ENCODE measurements at regions not wholly inside any gene's neighbourhood (a gene's known extent, or its start where the extent isn't known, plus 50 kb on each side); places are given as distances from the start of the nearest gene placed in this dataset.

DNA sequence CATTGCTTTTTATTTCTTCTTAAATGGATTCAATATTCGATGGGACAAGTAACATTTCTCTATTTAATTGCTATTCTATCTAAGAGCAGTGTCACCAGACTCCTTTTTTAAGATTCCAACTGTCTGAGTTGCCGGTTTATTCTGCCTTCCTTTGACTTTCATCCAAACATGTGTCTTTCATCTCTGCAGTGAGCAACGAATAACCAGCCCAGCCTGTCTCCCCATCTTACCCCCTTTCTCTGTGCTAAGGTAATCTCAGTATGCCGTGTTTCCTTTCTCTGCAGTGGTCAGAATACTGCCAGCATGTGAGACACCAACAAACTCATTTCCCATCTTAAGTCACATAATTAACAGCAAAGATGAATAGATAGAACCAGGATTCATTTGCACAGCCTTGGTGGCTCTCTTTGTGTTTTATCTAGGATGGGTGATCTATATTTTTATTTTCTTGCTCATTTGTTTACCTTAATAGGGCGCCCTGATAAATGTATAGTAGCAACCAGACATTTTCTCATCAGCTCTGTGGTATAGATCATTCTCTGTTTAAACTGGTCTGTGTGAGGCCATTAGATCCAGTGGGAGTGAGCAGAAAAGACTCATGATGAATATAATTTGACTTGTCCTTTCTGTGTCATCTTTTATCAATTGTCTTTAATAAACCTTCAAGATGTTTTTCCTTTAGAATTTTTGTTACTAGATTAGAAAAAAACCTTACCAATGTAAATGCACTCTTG lies 394.8 kb upstream of the IGFBP7 start:
- Histone ChIP-seq H3K36me3 (ENCODE audit: control insufficient read depth, low read length) (no peaks in the 10 kb centered on the region), H4K20me1 (ENCODE audit: control insufficient read depth, insufficient read depth, low read depth, low read length) (no peaks in the 10 kb centered on the region), H3K4me3 (ENCODE audit: low read length) (no peak overlapping the region), H3K4me2 (ENCODE audit: low read length) (no peak overlapping the region), H3K27ac (ENCODE audit: low read depth, low read length) (no peak overlapping the region), H3K27me3 (ENCODE audit: control insufficient read depth, low read length) (no peaks in the 10 kb centered on the region), H3K9me3 (ENCODE audit: control insufficient read depth, insufficient read depth, low read length) (no peaks in the 10 kb centered on the region), H3F3A (ENCODE audit: control insufficient read depth, insufficient read depth) (no peaks in the 10 kb centered on the region), H3K79me2 (ENCODE audit: control insufficient read depth, low read length) (no peaks in the 10 kb centered on the region), H3K9me2 (replicated peaks; ENCODE audit: control insufficient read depth, low read length) (no peaks in the 10 kb centered on the region), H3K4me1 (ENCODE audit: control insufficient read depth, low read length) (no peaks in the 10 kb centered on the region)
- TF ChIP-seq EZH2phosphoT487 (IDR thresholded peaks at IDR 0.05; ENCODE audit: borderline replicate concordance, low read length), result no peak
- TF ChIP-seq, protein P1, sequence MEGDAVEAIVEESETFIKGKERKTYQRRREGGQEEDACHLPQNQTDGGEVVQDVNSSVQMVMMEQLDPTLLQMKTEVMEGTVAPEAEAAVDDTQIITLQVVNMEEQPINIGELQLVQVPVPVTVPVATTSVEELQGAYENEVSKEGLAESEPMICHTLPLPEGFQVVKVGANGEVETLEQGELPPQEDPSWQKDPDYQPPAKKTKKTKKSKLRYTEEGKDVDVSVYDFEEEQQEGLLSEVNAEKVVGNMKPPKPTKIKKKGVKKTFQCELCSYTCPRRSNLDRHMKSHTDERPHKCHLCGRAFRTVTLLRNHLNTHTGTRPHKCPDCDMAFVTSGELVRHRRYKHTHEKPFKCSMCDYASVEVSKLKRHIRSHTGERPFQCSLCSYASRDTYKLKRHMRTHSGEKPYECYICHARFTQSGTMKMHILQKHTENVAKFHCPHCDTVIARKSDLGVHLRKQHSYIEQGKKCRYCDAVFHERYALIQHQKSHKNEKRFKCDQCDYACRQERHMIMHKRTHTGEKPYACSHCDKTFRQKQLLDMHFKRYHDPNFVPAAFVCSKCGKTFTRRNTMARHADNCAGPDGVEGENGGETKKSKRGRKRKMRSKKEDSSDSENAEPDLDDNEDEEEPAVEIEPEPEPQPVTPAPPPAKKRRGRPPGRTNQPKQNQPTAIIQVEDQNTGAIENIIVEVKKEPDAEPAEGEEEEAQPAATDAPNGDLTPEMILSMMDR (IDR thresholded peaks at IDR 0.05; ENCODE audit: low read depth, low read length, poor library complexity, severe bottlenecking), result no peak

DNA sequence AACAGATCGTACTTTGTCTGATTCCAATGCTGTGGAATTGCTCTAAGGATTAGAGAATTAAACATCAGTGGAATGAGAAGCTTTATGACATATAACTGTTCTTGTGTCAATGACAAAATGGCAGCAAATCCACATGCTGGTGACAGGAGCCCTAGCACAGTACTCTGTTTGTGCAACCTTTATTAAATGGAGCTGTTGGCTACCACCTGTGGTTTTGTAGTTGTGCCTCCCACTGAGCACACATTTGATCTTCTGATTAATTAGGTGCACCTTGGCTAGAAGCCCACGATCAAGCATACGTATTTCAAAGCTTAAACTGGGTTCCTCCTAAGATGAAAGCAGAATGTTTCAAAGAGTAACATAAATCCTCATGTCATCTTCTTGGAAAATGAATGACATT lies 394.0 kb upstream of the IGFBP7 start:
- TF ChIP-seq, protein P1 (IDR thresholded peaks at IDR 0.05; ENCODE audit: low read depth, low read length, poor library complexity, severe bottlenecking), result no peak
- TF ChIP-seq EZH2phosphoT487 (IDR thresholded peaks at IDR 0.05; ENCODE audit: borderline replicate concordance, low read length), result no peak
- H3K27me3 ChIP-seq (ENCODE audit: control insufficient read depth, low read length), result no peaks in the 10 kb centered on the region
- no peaks in the 10 kb centered on the region for H3K9me3 ChIP-seq (ENCODE audit: control insufficient read depth, insufficient read depth, low read length)
- no peak overlapping the region for H3K27ac ChIP-seq (ENCODE audit: low read depth, low read length)
- no peaks in the 10 kb centered on the region for H4K20me1 ChIP-seq (ENCODE audit: control insufficient read depth, insufficient read depth, low read depth, low read length)
- no peak overlapping the region for H3K4me3 ChIP-seq (ENCODE audit: low read length)
- no peaks in the 10 kb centered on the region for H3K4me1 ChIP-seq (ENCODE audit: control insufficient read depth, low read length)
- no peaks in the 10 kb centered on the region for H3K36me3 ChIP-seq (ENCODE audit: control insufficient read depth, low read length)
- H3K9me2 ChIP-seq (replicated peaks; ENCODE audit: control insufficient read depth, low read length), result no peaks in the 10 kb centered on the region
- no peak overlapping the region for H3K4me2 ChIP-seq (ENCODE audit: low read length)
- no peaks in the 10 kb centered on the region for H3F3A ChIP-seq (ENCODE audit: control insufficient read depth, insufficient read depth)
- H3K79me2 ChIP-seq (ENCODE audit: control insufficient read depth, low read length), result no peaks in the 10 kb centered on the region

DNA sequence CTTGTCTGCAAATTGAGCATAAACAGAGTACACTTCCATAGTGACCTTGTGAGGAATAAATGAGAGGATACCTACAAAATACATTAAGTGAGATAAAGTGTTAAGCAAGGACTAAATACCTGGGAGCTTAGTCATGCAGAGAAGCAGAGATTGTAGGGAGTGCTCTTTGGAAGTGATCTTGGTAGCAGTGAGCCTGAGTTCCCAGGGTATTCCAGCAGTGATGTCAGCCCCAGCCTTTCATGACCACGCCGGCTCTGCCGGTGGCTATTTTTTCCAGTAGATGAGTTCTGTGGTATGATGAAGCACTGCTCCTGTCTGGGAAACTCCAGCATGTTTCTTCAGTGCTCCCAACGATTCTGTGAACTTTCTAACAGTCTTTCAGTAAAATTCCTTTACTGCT lies 391.5 kb upstream of the IGFBP7 start:
- no peaks in the 10 kb centered on the region for H3K9me3 ChIP-seq (ENCODE audit: control insufficient read depth, insufficient read depth, low read length)
- H3K27me3 ChIP-seq (ENCODE audit: control insufficient read depth, low read length), result no peaks in the 10 kb centered on the region
- no peak overlapping the region for H3K4me3 ChIP-seq (ENCODE audit: low read length)
- no peaks in the 10 kb centered on the region for H3F3A ChIP-seq (ENCODE audit: control insufficient read depth, insufficient read depth)
- TF ChIP-seq EZH2phosphoT487 (IDR thresholded peaks at IDR 0.05; ENCODE audit: borderline replicate concordance, low read length), result no peak
- TF ChIP-seq, protein P1 (IDR thresholded peaks at IDR 0.05; ENCODE audit: low read depth, low read length, poor library complexity, severe bottlenecking), result no peak
- H3K9me2 ChIP-seq (replicated peaks; ENCODE audit: control insufficient read depth, low read length), result no peaks in the 10 kb centered on the region
- H3K79me2 ChIP-seq (ENCODE audit: control insufficient read depth, low read length), result no peaks in the 10 kb centered on the region
- H3K4me2 ChIP-seq (ENCODE audit: low read length), result no peak overlapping the region
- no peaks in the 10 kb centered on the region for H4K20me1 ChIP-seq (ENCODE audit: control insufficient read depth, insufficient read depth, low read depth, low read length)
- H3K4me1 ChIP-seq (ENCODE audit: control insufficient read depth, low read length), result no peaks in the 10 kb centered on the region
- no peak overlapping the region for H3K27ac ChIP-seq (ENCODE audit: low read depth, low read length)
- H3K36me3 ChIP-seq (ENCODE audit: control insufficient read depth, low read length), result no peaks in the 10 kb centered on the region

Measured in DOHH2 (cell line).